ENCODE measurements at regions not wholly inside any gene's neighbourhood (a gene's known extent, or its start where the extent isn't known, plus 50 kb on each side); places are given as distances from the start of the nearest gene placed in this dataset.

DNA sequence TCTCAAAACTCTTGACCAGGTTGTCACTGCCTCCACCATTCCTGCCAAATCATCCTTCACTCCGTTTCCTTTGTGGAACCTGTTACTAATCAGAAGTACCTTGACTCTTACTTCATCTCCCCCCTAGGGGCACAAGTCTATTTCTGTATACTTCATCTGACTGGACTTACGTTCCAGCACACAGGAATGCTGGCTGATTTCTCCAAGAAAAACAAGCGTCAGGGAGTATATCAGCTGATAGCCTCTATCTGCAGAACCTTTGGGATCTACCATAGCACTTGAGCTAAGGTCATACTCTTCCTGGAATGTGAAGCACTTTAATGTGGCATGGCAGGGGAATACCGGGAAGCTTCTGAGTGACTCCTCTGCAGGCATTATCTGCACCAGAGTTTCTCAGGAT, 178.1 kb upstream of the MOCS1 start:
- TF ChIP-seq, protein P1, sequence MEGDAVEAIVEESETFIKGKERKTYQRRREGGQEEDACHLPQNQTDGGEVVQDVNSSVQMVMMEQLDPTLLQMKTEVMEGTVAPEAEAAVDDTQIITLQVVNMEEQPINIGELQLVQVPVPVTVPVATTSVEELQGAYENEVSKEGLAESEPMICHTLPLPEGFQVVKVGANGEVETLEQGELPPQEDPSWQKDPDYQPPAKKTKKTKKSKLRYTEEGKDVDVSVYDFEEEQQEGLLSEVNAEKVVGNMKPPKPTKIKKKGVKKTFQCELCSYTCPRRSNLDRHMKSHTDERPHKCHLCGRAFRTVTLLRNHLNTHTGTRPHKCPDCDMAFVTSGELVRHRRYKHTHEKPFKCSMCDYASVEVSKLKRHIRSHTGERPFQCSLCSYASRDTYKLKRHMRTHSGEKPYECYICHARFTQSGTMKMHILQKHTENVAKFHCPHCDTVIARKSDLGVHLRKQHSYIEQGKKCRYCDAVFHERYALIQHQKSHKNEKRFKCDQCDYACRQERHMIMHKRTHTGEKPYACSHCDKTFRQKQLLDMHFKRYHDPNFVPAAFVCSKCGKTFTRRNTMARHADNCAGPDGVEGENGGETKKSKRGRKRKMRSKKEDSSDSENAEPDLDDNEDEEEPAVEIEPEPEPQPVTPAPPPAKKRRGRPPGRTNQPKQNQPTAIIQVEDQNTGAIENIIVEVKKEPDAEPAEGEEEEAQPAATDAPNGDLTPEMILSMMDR (IDR thresholded peaks at IDR 0.05; ENCODE audit: low read depth, low read length): no peak
- TF ChIP-seq POLR2A (IDR thresholded peaks at IDR 0.05; ENCODE audit: extremely low read depth, insufficient read length): no peak

Data from NB4 (cell line).